ENCODE measurements at regions not wholly inside any gene's neighbourhood (a gene's known extent, or its start where the extent isn't known, plus 50 kb on each side); places are given as distances from the start of the nearest gene placed in this dataset.
"Not testable (repeated sequence)": the region's sequence is repeated elsewhere in the genome, so short reads cannot be mapped to it uniquely, and the experiment has no call there.

DNA sequence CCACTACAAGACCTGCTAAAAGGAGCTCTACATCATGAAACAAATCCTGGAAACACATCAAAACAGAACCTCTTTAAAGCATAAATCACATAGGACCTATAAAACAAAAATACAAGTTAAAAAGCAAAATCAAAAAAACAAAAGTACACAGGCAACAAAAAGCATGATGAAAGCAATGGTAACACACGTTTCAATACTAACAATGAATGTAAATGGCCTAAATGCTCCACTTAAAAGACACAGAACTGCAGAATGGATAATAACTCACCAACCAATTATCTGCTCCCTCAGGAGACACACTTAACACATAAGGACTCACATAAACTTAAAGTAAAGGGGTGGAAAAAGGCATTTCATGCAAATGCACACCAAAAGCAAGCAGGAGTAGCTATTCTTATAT, 66.1 kb upstream of the SSTR4 start:
- TF ChIP-seq, protein P1, sequence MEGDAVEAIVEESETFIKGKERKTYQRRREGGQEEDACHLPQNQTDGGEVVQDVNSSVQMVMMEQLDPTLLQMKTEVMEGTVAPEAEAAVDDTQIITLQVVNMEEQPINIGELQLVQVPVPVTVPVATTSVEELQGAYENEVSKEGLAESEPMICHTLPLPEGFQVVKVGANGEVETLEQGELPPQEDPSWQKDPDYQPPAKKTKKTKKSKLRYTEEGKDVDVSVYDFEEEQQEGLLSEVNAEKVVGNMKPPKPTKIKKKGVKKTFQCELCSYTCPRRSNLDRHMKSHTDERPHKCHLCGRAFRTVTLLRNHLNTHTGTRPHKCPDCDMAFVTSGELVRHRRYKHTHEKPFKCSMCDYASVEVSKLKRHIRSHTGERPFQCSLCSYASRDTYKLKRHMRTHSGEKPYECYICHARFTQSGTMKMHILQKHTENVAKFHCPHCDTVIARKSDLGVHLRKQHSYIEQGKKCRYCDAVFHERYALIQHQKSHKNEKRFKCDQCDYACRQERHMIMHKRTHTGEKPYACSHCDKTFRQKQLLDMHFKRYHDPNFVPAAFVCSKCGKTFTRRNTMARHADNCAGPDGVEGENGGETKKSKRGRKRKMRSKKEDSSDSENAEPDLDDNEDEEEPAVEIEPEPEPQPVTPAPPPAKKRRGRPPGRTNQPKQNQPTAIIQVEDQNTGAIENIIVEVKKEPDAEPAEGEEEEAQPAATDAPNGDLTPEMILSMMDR (IDR thresholded peaks at IDR 0.05) = not testable (repeated sequence)
- TF ChIP-seq POLR2AphosphoS5 (IDR thresholded peaks at IDR 0.05; ENCODE audit: insufficient read depth in 1 of 2, low read depth in 1 of 2) = not testable (repeated sequence)
